HCT116 (cell line): ENCODE measurements at regions not wholly inside any gene's neighbourhood (a gene's known extent, or its start where the extent isn't known, plus 50 kb on each side); places are given as distances from the start of the nearest gene placed in this dataset.

Source experiments
- FOSL1 ChIP-seq: IDR thresholded peaks from 2 replicates; pipeline ENCODE4 v1.6.1; 2012; ENCODE audit warnings: low read depth
- POLR2A ChIP-seq: IDR thresholded peaks from 2 replicates; pipeline ENCODE4 v1.7.0; 2011; ENCODE audit warnings: borderline replicate concordance; ENCODE audit not compliant: insufficient read depth, insufficient read length; ENCODE audit errors: extremely low read depth
- POLR2AphosphoS5 ChIP-seq: IDR thresholded peaks from 2 replicates; pipeline ENCODE4 v1.6.1; 2011; ENCODE audit warnings: mild to moderate bottlenecking, low read depth, low read length, moderate library complexity
- ZFX ChIP-seq: fragments of 450-650 bp; IDR thresholded peaks from 2 replicates; pipeline ENCODE4 v1.6.1; 2017
- ZNF274 ChIP-seq: fragments of 200-500 bp; sonication (Bioruptor generic); IDR thresholded peaks from 2 replicates; pipeline ENCODE4 v1.6.1; 2014; ENCODE audit warnings: mild to moderate bottlenecking, low read depth, low read length, inconsistent platforms
- TF ChIP-seq, protein P1 (sequence below), 3 experiments: fragments of 200-600 bp in 1 of 3; sonication (generic) in 1 of 3; IDR thresholded peaks in 2 of 3; conservative IDR thresholded peaks in 1 of 3; 2 replicates each; pipeline ENCODE4 v1.5.1; 2012 to 2017; ENCODE audit warnings: low read depth in 2 of 3, low read length in 2 of 3, antibody characterized with exemption in 1 of 3, borderline replicate concordance in 1 of 3, control low read depth in 1 of 3, mild to moderate bottlenecking in 1 of 3, mixed read lengths in 1 of 3, mixed run types in 1 of 3, moderate library complexity in 1 of 3; ENCODE audit not compliant: insufficient read depth in 1 of 3

DNA sequence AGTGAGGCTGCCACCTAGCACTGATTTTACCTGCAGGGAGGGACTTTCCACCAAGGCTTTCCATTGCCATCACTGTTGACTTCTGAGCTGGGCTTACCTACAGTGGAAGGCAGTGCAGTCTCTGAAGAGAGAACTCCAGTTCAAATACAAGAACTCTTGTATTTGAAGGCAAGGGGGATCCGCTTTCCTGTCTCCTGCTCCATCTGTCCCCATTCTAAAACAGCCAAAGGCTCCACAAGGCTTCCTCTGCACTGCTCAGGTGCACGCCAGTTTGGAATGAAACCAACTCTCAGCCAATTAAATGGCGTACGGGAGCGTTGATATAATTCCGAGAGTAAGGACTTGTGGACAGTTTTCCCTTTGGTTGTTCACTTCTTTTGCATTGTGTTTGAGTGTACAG, 66.0 kb upstream of the CXCL14 start:
- TF ChIP-seq, protein P1, sequence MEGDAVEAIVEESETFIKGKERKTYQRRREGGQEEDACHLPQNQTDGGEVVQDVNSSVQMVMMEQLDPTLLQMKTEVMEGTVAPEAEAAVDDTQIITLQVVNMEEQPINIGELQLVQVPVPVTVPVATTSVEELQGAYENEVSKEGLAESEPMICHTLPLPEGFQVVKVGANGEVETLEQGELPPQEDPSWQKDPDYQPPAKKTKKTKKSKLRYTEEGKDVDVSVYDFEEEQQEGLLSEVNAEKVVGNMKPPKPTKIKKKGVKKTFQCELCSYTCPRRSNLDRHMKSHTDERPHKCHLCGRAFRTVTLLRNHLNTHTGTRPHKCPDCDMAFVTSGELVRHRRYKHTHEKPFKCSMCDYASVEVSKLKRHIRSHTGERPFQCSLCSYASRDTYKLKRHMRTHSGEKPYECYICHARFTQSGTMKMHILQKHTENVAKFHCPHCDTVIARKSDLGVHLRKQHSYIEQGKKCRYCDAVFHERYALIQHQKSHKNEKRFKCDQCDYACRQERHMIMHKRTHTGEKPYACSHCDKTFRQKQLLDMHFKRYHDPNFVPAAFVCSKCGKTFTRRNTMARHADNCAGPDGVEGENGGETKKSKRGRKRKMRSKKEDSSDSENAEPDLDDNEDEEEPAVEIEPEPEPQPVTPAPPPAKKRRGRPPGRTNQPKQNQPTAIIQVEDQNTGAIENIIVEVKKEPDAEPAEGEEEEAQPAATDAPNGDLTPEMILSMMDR (IDR thresholded peaks at IDR 0.05 in 2 of 3, conservative IDR thresholded peaks at IDR 0.05 in 1 of 3; ENCODE audit: borderline replicate concordance in 1 of 3, insufficient read depth in 1 of 3, low read depth in 2 of 3, low read length in 2 of 3), result no peak
- TF ChIP-seq POLR2A, result no peak
- no peak for TF ChIP-seq POLR2AphosphoS5
- TF ChIP-seq FOSL1, result no peak
- no peak for TF ChIP-seq ZNF274
- no peak for TF ChIP-seq ZFX
